VCaP (cell line): ENCODE measurements at regions not wholly inside any gene's neighbourhood (a gene's known extent, or its start where the extent isn't known, plus 50 kb on each side); places are given as distances from the start of the nearest gene placed in this dataset.
A peak's percentile ranks its signal among the peaks of the same experiment; 100 is the strongest.

Source experiments
- H3K27ac ChIP-seq: fragments of 450-650 bp; 2 replicates; pipeline ENCODE4 v1.5.1; 2017
- CTCF ChIP-seq: fragments of 450-650 bp; conservative IDR thresholded peaks from 2 replicates; pipeline ENCODE4 v1.5.1; 2017; ENCODE audit warnings: mild to moderate bottlenecking, moderate library complexity

GRCh38 chr9:129336130-129336528, 158.1 kb upstream of the IER5L start:
- TF ChIP-seq CTCF: no peak
- H3K27ac ChIP-seq: peak overlapping the region; percentile 96

GRCh38 chr9:129335464-129336129, 157.5 kb upstream of the IER5L start:
- no peak for TF ChIP-seq CTCF
- H3K27ac ChIP-seq: peak overlapping the region; percentile 96

GRCh38 chr9:129334105-129334935, 156.3 kb upstream of the IER5L start:
- peak overlapping the region; percentile 96 for H3K27ac ChIP-seq
- TF ChIP-seq CTCF: no peak

- H3K27ac ChIP-seq: peak overlapping the region; percentile 96
- TF ChIP-seq CTCF: no peak
Observed at GRCh38 chr9:129333617-129334104, 155.6 kb upstream of the IER5L start.

- H3K27ac ChIP-seq: peak overlapping the region; percentile 96
- no peak for TF ChIP-seq CTCF
Observed at GRCh38 chr9:129332581-129332980, 154.5 kb upstream of the IER5L start.

GRCh38 chr9:129331772-129332500, 153.9 kb upstream of the IER5L start:
- no peak for TF ChIP-seq CTCF
- peak overlapping the region; percentile 96 for H3K27ac ChIP-seq

- TF ChIP-seq CTCF: no peak
- no peak overlapping the region for H3K27ac ChIP-seq
Observed at GRCh38 chr9:129331493-129331765, 153.4 kb upstream of the IER5L start.
